Ammon's horn (tissue), 1 donor: ENCODE measurements at regions not wholly inside any gene's neighbourhood (a gene's known extent, or its start where the extent isn't known, plus 50 kb on each side); places are given as distances from the start of the nearest gene placed in this dataset.
"Not testable (repeated sequence)": the region's sequence is repeated elsewhere in the genome, so short reads cannot be mapped to it uniquely, and the experiment has no call there.

ENCODE experiments used
- DNase-seq: peaks from one replicate; pipeline ENCODE4 v3.0.0-alpha.2; 2016; ENCODE audit warnings: low spot score

DNA sequence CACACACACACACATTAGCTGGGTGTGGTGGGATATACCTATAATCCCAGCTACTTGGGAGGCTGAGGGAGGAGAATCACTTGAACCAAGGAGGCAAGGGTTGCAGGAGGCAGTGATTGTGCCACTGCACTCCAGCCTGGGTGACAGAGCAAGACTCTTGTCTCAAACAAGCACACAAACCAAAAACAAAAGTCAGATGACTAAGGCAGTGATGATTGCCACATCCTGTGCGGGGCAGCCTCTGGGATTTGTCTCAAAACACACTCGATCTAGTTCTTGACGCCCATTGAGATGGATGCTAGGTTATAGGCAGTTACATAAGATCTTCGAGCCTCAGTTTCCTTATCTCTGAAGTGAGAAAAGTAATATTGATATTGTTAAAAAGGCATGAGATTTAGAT is 57.8 kb upstream of the NBPF8 start:
- DNase-seq, result not testable (repeated sequence)

DNA sequence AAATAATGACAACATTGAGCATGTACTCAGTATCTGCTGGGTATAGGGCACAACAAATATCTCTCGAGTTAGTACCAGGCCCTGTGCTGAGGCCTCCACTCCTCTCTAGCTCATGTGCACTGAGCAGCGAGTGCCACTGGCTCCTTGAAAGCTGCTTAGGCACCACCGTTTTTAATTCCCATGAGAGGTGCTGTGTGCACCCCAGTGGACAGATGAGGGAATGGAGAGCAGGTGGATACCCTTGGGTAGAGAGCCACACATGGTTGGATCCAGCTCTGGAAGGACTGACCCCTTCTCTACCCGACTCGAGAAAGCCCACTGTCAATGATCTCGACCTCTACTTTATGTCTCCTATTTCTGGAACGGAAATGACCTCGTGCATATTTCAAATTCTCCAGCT is 58.7 kb upstream of the NBPF8 start:
- peak; percentile 7 for DNase-seq

DNA sequence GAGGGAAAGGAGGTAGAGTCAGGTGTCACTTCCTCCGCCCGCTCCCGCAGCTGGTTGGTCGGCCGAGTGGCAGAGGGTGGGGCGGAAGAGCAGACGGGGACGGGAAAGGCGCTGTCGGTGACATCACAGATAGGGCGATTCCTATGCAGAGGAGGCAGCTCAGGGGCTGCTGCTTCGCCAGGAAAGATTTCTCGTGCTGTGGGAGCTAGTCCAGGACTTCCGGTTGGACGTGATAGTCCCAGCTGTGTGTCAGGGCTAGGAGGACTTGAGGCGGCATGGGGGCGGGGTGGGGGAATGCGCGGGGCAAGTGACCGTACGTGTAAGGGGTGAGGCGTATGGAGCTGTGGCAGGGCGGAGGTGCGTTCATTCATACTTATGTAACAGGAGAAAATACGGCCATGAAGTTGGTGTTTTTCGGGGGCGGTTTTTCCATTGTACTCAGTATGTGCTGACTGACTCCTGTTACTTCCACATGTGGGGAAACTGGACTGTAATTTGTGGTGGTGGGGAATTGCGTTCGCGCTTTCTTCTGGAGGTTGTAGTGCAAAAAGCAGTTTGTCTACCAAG is 60.1 kb upstream of the NBPF8 start:
- peak; percentile 35 for DNase-seq

DNA sequence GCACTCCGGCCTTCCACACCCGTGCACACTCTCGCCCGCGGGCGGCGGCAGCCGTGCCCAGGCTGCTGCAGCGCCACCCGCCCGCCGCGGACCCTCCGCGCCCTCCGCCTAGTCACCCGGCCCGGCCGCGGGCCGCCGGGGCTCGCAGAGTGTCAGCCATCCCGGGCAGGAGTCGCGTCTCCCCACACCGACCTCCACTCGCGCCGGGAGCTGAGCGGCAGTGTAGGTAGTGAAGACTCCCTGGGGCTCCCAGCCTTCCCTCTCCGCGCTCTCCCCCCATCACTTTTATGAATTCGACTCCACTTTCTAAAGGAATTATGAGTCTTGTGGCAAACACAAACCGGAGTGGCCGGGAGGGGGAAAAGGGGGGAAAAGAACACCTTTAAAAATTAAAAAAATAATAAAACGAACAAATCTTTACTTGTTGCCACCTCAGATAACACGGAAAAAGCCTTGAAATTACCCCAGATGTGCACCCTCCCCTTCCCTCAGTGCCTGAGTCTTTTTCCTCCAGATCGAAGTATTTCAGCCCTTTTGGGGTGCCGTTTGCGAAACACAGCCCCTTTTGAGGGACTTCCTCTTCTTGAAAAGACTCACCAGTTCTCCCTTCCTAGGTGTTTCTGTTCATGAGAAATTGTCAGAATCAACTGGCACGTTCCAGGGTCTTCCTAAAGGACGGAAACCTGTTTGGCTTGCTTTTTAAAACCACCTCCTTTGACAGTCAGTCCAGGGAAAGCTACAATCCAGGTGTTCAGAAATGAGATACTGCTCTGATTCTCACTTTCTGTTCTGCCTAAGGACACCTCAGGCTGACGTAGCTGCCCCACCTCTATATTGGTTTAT is 72.4 kb upstream of the NBPF8 start:
- not testable (repeated sequence) for DNase-seq

DNA sequence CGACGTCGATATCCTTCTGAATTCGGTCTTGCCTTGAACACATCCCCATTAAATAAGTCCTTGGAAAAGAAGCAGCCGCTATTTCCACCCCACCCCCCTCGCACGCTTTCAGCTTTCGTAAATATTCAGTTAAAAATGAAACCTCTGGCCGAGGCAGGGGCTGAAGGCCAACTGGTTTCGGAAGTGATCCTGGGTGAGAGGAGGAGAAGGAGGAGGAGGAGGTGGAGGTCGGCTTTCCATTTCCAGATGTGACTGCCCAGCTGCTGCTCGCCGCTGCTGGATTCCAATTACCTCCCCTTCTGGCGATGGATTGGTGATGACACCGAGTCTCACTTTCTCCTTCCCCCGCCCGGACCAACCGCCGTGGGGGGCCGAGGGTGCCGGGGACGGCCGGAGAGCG is 73.1 kb upstream of the NBPF8 start:
- DNase-seq, result peak; percentile 2

DNA sequence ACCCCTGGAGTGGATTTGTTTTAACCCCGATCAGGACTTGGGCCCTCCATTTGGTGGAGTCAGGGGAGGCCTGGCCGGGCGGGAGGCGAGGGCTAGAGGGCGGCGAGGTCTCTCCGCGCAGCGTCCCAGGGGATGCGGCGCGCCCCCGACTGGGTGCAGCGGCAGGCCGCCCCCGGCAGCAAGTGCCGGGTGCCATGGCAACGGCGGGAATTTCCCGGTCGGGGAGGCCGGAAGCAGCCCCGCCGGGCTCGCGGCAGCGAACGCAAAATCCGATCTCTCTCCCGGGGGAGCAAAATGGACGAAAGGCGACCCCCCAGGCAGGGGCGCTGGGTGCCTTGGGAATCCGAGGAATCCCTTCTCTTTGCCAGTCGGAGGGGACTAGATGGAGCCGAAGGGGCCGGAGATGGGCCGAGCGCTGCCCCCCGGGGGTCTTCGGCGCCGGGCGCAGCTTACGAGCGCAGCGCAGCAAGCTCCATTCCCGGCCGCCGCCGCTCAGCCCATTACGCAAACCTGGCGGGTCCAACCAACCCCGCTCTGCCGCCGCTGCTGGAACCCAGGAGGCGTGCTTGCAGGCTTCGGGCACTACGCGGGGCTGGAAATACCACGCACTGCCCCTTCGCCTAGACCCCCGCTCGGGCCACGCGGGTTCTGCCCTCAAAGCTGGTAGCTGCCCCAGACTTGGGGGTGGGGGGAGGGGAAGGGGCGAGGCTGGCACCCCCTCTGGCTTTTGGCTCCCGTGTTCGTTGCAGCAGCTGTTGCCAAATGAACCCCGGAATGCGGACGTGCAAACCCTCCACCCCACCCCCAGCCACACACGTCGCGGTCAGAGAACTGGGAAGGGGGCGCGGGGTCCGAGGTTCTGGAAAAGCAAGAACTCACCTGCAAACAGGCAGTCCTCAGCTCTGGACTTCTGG is 73.7 kb upstream of the NBPF8 start:
- DNase-seq, result not testable (repeated sequence)

DNA sequence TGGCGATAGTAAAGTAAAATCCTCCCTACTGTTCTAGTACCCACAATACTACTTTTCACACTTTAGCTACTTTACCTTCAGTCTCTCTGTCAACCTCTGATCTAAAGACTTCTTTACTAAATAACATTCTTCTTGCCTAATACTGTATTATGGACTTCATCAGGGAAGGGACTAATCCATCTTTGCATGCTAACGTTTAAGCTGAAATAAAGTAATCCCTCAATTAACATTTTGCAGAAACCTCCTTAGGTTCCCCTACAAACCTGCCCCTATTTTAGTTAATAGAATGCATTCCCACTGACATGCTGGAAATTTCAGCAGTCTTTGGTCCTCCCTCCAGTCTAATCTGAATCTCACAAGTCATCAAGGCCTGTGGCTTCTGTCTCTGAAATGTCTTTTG is 99.1 kb upstream of the NBPF8 start:
- not testable (repeated sequence) for DNase-seq

DNA sequence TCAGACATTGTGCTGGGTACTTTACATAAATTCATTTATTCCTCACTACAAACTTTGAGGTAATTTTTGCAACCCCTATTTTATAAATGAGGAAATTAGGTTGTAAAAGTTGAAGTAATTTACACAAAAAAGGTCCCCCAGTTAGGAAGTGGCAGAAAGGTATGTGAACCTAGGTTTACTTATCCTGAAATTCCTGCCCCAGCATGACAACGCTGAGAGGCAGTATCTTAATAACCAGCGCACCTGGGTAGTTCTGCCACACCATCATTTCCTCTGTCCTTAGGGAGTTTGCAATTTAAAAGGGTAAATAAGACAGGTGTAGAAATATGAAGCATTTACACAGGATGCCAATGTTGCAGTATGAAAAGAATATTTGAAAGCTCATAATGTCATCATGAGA is 102.9 kb upstream of the NBPF8 start:
- not testable (repeated sequence) for DNase-seq

DNA sequence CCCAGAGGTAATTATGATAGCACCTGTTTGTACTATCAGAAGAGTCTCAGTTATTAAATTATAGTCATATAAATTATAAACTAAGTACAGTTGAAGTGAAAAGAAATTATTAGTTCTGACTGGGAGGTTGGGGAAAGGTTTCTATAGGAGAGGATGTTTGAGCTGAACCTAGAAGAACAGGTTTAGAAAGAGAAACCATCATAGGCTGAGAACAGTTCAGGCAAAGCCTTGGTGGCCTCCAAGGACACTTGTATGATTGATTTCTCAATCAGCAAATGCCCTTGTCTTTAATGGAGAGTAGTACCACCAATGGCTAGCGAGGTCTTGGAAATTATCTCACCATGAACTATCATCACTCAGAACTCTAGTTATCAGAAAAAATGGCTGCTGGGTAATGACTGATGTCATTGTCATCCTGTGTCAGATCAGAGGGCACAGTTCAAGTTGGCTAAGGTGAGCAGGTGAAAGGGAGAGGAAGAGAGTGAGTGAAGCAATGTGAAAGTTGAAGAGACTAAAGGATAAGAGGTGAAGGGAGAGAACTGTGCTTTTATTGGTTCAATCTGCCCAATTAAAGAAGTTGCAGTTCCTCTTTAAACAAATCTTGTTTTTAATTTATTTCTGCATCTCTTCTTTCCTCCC is 105.8 kb upstream of the NBPF8 start:
- DNase-seq, result not testable (repeated sequence)

DNA sequence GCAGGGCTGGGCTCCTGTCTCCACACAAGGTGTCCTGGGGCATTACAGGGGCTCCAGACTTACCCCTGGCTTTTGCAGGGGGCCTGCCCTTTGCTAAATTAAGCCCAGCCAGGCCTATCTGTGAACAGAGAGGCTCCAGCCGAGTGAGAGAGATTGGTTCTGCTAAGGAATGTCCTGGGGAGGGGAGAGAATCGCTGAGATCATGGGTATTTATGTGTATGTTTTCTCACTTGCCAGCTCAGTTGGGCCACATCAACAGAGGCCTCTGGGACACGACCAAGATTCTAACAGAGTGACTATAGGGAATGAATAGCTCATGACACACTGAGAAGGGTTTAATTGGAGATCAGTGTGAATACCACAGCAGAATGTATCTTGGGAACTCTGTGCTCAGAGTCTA is 109.8 kb upstream of the NBPF8 start:
- not testable (repeated sequence) for DNase-seq

DNA sequence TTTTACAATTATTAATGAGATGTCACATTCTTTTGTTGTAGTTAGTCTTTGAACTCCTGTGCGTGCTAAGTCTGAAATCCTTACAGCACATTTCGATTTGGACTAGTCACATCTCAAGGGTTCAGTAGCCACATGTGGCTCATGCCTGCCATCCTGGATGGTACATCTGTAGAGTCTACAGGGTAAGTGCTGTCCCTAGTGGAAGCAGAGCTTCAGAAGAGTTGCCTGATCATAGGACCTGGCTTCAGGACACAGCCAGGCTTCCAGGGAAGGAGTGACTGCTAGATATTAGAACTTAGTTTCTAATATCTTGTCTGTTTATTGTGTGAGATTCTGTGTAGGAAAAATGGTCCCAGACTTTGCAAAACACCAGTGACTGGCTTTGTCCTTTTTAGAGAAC is 110.5 kb upstream of the NBPF8 start:
- not testable (repeated sequence) for DNase-seq

DNA sequence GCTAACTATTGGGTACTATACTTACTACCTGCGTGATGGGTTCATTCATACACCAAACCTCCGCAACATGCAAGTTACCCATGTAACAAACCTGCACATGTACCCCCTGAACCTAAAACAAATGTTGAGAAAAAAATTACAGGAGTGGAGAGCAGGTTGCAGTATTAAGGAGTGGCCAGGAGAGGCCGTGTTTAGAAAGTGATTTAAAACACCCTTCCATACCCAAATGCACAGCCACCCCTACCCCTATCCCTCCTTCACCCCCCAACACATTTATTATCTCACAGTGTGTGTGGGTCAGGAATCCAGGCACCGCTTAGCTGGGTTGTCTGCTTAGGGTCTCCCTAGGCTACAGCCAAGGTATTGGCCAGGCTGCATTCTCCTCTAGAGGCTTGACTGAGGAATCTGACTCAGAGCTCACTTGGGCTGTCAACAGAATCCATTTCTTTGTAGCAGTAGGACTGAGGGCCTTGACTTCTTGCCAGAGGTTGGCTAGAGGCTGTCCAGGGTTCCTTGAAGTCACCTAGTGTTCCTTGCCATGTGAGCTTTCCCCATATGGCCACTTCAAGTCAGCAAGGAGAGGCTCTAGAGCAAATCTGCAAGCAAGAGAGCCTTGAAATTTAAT is 115.3 kb upstream of the NBPF8 start:
- not testable (repeated sequence) for DNase-seq

DNA sequence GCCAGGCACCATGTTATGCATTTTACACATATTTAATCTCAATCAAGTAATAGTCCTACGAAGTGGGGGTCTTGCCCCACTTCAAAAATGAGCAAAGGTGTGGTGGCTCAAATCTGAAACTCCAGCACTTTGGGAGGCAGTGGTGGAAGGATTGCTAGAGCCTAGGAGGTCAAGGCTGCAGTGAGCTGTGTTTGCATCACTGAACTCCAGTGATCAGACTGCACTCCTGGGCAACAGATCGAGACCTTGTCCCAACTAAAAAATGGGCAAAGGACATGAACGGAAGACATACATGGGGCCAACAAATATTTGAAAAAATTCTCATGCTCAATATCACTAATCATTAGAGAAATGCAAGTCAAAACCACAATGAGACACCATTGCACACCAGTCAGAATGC is 116.3 kb upstream of the NBPF8 start:
- not testable (repeated sequence) for DNase-seq

DNA sequence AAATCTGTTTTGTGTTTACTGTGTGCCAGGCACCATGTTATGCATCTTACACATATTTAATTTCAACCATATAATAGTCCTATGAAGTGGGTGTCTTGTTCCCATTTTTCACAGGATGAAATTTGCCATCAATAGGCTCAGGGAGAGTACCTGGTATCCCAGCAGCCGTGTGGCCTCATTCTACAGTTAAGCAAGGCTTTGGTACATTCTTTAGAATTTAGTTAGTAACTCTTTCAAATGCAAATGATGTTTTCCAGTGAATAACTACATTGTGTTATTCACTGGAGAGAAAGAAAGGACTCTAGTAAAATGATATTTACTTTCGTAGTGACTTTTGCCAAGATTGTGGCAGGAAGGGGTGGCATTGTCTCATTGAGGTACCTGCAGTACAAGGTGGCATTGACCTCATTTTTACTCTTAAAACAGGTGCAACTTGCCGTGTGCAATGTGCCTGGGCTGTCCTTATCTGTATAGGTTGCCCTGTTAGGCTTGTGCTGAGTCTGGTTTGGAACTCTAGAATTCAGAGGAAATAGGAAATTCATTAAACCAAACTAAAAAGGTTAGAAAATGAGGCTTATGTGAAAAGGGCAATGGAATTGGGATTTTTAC is 117.4 kb upstream of the NBPF8 start:
- DNase-seq, result not testable (repeated sequence)

DNA sequence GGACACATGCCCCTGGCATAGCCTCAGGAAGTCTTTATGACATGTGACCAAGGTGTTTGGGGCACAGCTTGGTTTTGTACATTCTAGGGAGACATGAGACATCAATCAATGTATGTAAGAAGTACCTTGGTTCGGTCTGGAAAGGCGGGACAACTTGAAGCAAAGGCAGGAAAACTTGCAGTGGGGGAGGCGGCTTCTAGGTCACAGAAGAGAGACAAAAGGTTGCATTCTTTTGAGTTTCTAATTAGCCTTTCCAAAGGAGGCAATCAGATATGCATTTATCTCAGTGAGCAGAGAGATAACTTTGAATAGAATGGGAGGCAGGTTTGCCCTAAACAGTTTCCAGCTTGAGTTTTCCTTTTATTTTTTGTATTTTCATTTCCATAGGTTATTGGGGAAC is 113.8 kb upstream of the SEC22B start:
- not testable (repeated sequence) for DNase-seq

DNA sequence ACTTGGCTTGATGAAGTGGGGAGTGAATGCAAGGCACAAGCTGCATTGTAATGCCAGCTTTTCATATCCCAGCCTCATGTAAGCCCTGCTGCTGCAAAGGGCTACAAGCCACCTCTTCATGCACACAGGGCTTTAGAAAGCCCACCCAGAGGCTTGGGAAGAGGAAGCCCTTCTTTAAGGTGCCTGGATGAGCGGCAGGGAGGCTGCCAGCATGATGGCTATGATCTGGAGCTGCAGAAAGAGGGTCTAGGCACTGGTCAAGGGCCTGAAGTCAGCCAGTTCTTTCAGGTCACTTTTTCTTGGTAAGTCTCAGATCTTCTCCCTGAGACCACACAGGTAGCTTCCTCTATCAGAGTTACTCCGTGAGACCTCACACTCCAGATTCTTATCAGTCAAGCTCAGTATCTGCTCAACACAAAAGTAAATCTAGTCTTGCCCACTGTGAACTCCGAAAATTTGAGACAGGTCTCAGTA is 113.3 kb upstream of the SEC22B start:
- not testable (repeated sequence) for DNase-seq

DNA sequence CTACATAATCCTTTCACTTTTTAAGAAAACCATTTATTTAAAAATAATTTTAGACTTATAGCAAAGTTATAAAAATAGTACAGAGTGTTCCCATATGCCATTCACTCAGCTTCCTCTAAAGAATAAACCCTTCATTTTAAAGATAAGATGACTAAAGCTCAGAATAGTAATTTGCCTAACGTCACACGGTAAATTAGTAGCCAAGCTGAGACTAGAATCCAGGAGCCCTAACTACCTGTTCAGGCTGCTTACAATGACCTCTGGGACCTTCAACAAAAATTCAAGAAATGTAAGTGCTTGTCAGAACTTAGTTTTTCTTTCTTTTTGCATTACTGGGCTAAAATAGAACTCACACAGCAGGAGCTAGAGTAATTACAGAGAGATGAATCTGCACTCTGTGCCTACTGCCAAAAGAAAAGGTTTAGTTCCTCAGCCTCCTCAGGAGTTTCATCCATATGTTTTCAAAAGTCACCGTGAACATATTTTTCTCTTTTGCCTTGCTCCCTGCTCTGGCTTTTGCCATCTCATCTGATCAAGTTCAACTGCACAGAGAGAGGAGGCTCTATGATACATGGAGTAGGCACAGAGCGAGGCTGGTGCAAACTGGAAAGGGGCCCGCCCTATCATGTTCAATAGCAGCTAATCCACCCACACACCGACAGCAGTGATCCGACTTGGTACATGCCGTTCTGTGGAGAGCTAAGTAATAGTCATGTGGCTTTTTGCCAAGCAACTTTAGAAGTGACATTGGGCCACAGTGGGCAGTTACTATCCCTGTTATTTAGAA is 112.7 kb upstream of the SEC22B start:
- DNase-seq, result not testable (repeated sequence)

DNA sequence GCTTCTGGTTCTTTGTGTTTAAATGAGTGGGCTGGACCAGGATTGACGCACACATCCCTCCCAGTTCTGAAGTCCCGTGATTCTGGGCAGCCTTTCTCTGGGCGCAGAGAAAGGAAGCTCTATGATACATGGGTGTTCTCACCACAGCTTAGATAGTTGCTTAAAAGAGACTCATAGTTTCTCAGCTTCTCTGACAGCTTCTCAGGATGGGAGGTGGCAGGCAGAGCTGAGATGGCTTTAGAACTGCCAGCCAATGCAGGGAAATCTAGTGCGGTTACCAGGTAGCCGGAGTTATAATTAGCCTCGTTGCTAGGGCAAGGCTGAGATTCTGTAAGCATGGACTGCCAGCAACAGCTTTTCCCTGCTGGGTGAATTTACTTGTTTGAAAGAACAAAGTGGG is 111.8 kb upstream of the SEC22B start:
- not testable (repeated sequence) for DNase-seq

DNA sequence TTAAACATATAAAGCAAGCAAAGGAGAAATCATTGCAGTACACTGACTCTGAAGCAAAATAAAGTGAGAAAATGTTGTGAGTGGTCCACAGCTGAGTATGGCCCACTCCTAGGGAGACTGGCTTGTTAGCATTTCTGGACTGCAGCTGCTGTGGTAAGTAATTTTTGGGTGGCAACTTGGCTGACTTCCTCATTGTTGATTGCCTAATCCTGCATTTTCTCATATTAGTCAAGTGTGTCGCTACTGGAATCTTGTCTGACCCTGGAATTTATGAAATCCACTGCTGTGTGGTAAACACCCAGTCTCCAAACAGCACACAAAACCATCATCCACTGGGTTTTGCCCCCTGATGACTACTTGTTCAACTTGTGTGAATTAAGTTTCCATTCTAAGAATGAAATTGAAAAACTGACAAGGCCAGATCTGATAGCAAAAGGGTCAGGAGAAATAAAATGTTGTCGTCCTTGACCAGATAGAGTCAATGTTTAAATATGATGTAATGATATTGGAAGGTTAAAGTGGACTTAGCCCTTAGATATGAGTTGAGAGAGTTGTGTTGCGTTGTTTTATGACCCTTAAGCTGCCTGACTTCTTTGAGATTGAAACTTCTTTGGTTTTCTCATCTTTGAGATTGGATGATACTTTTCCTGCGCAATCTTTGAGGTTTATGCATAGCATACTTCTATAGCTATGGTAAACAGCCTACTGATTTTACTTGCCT is 106.6 kb upstream of the SEC22B start:
- DNase-seq, result not testable (repeated sequence)

DNA sequence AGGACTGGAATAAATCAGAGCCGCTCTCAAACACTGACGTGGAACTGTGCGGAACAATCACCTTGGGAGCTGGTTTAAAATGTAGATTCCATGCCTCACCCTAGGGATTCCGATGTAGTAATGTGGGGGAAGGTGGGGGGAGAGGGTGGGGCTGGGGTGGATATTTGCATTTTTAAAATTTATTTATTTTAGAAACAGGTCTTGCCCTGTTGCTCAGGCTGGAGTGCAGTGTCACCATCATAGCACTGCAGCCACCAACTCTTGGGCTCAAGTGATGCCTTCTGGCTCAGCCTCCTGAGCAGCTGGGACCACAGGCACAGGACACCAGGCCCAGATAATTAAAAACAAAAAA is 101.9 kb upstream of the SEC22B start:
- not testable (repeated sequence) for DNase-seq
